ENCODE measurements at regions not wholly inside any gene's neighbourhood (a gene's known extent, or its start where the extent isn't known, plus 50 kb on each side); places are given as distances from the start of the nearest gene placed in this dataset.

DNA sequence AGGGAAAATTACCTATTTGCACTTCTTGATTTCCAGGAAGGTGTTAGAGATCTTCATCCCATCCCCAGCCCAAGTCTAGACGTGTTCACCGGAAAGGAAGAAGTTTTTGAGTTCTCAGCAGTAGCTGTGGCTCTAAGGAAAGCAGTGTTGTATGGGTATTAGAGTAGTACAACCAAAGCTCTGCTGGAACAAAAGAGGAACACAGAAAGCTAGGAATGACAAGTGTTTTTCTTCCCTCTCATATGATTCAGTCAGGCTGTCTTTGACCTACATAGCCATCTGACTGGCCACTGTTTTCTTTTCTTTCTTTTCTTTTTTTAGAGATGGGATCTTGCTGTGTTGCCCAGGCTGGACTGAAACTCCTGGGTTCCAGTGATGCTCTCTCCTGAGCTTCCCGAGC, 82.7 kb upstream of the SLC39A10 start:
- no peak overlapping the region for H3K27ac ChIP-seq (ENCODE audit: insufficient read depth, low read depth, low read length)
- no peaks in the 10 kb centered on the region for H3K27me3 ChIP-seq (ENCODE audit: control insufficient read depth in 2 of 2, insufficient read depth in 2 of 2, low read length in 2 of 2)
- H3K36me3 ChIP-seq (ENCODE audit: control insufficient read depth in 2 of 2, extremely low read depth in 1 of 2, insufficient read depth in 2 of 2, low read length in 2 of 2), result no peaks in the 10 kb centered on the region
- BruUV-seq (replicated peaks), result no TSS peak
- FAIRE-seq, result no peak
- H3K9me1 ChIP-seq (replicated peaks; ENCODE audit: control insufficient read depth, extremely low read depth, insufficient read depth, low read length), result no peaks in the 10 kb centered on the region
- dilution Hi-C loops (cut with MboI; ENCODE audit: extremely low pct_ligation_motif_present, low sequenced_read_pairs), result no loop called here
- TF ChIP-seq GATA2 (IDR thresholded peaks at IDR 0.05; ENCODE audit: insufficient read depth, insufficient read length, low read depth, low read length) (no peak), POLR2A (IDR thresholded peaks at IDR 0.05; ENCODE audit: low read depth, low read length) (no peak), FOS (IDR thresholded peaks at IDR 0.05; ENCODE audit: borderline replicate concordance, insufficient read depth, low read length) (no peak), JUN (IDR thresholded peaks at IDR 0.05; ENCODE audit: borderline replicate concordance, insufficient read depth, insufficient read length, low read depth) (no peak), EZH2 (IDR thresholded peaks at IDR 0.05; ENCODE audit: borderline replicate concordance, low read depth, low read length, severe bottlenecking) (no peak), MAX (IDR thresholded peaks at IDR 0.05; ENCODE audit: insufficient read depth, insufficient read length) (no peak), POLR2AphosphoS5 (IDR thresholded peaks at IDR 0.05; ENCODE audit: insufficient read depth, low read depth, low read length) (no peak), MYC (IDR thresholded peaks at IDR 0.05; ENCODE audit: low read depth, low read length) (no peak)
- TF ChIP-seq, protein P1, sequence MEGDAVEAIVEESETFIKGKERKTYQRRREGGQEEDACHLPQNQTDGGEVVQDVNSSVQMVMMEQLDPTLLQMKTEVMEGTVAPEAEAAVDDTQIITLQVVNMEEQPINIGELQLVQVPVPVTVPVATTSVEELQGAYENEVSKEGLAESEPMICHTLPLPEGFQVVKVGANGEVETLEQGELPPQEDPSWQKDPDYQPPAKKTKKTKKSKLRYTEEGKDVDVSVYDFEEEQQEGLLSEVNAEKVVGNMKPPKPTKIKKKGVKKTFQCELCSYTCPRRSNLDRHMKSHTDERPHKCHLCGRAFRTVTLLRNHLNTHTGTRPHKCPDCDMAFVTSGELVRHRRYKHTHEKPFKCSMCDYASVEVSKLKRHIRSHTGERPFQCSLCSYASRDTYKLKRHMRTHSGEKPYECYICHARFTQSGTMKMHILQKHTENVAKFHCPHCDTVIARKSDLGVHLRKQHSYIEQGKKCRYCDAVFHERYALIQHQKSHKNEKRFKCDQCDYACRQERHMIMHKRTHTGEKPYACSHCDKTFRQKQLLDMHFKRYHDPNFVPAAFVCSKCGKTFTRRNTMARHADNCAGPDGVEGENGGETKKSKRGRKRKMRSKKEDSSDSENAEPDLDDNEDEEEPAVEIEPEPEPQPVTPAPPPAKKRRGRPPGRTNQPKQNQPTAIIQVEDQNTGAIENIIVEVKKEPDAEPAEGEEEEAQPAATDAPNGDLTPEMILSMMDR (IDR thresholded peaks at IDR 0.05; ENCODE audit: extremely low read depth in 1 of 2, insufficient read depth in 1 of 2, low read depth in 1 of 2, low read length in 2 of 2), result no peak
- intact Hi-C loops (cut with micrococcal nuclease), result no loop called here
- H4K20me1 ChIP-seq (replicated peaks; ENCODE audit: control insufficient read depth, extremely low read depth, insufficient read depth, low read length), result no peaks in the 10 kb centered on the region
- no peak overlapping the region for H3K4me2 ChIP-seq (ENCODE audit: insufficient read depth, low read length)
- no peak overlapping the region for H3K4me3 ChIP-seq (replicated peaks in 1 of 3; ENCODE audit: insufficient read depth in 1 of 3, low read depth in 1 of 3, low read length in 3 of 3)
- ChIA-PET POLR2A (no interaction called here), CTCF (interaction anchor here (1.4 to 5.9 kb wide), 5 partner anchors 9 to 493 kb away, joined by 4 to 59 read pairs (median 6); no protein-coding TSS in a partner anchor)
- H3K79me2 ChIP-seq (ENCODE audit: control insufficient read depth, insufficient read depth, low read length), result no peaks in the 10 kb centered on the region
- DNase-seq (ENCODE audit: low read depth, low spot score), result no peak
- no peaks in the 10 kb centered on the region for H3K9me3 ChIP-seq (replicated peaks; ENCODE audit: control insufficient read depth, insufficient read depth, low read length)
- H2AFZ ChIP-seq (ENCODE audit: low read depth, low read length), result no peak overlapping the region
- no peaks in the 10 kb centered on the region for H3K4me1 ChIP-seq (ENCODE audit: control insufficient read depth, extremely low read depth, insufficient read depth, low read length)
- no peak overlapping the region for H3K9ac ChIP-seq (replicated peaks; ENCODE audit: extremely low read depth, insufficient read depth, low read length)

All from endothelial cell of umbilical vein (primary cell).